GM18861 (cell line): ENCODE measurements at regions not wholly inside any gene's neighbourhood (a gene's known extent, or its start where the extent isn't known, plus 50 kb on each side); places are given as distances from the start of the nearest gene placed in this dataset.

ENCODE experiments used
- ATAC-seq: cut with Tn5 transposase; IDR thresholded peaks from one replicate; pipeline ENCODE4 v1.9.1; 2021; ENCODE audit not compliant: unreplicated experiment

DNA sequence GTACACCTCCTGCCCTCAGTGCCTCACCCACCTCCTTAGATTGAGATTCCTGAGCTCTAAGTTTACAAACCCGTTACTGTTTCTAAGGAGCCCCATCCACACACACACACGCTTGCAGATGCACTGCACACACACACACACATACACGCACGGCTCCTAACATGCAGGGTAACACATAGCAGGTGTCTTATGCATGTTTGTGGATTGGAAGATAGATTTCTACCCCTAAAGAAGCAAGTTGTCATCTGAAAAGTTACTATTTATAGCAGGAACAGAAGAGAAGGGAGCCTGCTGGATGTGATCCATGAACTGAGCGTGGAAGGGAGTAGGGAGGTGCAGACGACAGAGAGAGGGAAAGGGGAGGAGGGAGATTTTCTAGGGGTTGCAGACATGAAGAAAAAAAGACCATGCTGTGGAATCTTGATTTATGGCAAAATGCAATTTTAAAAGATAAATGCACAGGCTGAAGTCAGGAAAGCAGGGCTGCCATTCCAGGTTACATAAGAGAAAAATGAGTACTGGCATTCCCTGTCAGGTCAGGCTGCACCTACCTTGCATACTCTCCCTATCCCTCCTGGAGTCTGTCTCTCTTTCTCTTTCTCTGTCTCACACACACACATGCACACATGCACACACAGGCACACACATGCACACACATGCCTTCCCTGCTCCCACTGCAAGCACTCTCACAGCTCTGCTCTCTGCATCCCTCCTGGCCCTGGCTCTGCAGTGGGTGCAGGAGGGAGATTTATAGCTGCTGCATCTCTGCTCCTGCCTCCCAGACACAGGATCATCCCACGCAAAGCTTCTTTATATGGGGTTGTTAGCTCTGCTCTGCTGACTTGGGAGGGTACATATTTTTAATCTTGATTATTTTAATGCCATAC is 192.6 kb upstream of the MYT1L start:
- ATAC-seq = no peak

DNA sequence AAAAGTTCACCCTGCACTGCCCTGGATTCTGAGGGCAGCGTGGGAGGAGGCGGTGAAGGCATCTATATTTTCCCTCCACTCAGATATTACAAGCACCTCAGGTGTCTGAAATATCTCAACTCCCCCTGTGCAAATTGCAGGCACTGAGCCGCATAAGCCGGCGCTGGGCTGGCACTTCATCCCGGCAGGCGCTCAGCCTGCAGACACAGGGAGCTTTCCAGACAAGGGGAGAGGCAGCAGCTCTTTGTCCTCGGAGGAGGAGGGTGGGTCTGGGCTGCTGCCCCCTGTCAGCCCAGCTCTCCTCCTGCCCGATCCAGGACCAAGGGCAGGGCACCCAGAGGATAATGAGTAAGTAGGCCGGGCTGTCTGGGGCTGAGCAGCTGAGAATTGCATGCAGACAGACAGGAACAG is 189.3 kb upstream of the MYT1L start:
- ATAC-seq = no peak

DNA sequence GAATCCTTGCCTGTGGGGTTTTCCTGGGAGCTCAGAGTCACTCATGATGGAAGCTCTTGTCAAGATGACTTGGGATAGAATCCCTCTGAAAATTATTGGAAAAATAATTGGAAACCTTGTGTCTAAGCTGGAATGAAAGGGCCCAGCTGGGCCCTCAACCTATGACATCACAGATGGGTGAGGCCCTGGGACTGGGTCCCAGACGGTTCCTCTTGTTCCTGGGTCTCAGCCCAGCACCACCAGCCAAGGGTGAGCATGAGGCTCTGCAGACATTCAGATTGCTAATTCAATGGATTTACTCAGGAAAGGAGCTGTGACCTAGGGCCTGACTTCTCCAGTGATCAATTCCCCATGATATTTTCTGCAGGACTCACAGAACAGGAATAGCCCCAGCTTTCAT is 188.3 kb upstream of the MYT1L start:
- no peak for ATAC-seq

- ATAC-seq = no peak
Observed at GRCh38 chr2:2517399-2517798, 186.3 kb upstream of the MYT1L start.

- no peak for ATAC-seq
Observed at GRCh38 chr2:2516386-2516785, 185.3 kb upstream of the MYT1L start.

GRCh38 chr2:2512931-2513330 is 181.9 kb upstream of the MYT1L start:
- ATAC-seq = no peak

DNA sequence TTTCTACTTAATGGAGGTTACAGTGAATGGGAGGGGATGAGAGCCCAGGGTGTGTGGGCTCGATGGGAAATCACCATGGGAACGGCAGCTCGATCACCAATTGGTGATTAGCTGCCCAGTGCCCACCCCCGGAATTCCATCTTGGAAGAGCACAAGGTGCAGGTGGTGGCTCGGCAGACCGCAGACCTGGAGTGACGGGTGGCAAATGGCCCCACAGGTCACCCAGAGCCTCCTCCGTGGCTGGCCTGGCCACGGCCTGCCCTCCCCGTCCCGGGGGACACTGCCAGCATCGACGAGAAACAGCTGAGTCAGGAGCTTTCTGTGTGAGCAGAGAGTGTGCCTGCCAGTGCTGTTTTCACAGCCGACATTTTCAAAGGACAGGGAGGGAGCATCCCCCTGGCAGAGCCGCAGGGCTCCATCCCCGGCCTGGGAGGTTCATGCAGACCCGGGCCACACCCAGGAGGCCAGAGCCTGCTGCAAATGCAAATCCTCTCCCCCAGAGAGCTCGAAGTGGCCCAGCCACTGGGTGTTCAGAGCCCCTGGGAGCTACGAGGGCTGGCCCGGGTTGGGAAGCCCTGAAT is 176.4 kb upstream of the MYT1L start:
- no peak for ATAC-seq

DNA sequence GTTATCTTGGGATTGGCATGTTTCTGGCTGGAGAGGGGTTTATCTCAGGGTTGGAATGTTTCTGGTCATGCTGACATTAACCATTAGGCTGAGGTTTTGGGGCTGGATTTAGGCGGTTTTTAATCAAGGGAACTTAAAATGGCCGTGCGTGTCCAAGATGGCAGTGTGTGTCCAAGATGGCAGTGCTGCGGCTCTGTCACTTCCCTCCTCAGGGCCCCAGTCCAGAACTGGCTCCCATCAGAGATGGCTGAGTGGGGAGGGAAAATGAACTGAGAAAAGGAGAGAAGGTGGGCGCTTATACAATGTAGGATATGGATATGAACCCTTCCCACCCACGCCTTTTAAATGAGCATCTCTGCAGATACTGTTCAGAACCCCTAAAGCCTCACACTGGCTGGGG is 175.5 kb upstream of the MYT1L start:
- no peak for ATAC-seq

DNA sequence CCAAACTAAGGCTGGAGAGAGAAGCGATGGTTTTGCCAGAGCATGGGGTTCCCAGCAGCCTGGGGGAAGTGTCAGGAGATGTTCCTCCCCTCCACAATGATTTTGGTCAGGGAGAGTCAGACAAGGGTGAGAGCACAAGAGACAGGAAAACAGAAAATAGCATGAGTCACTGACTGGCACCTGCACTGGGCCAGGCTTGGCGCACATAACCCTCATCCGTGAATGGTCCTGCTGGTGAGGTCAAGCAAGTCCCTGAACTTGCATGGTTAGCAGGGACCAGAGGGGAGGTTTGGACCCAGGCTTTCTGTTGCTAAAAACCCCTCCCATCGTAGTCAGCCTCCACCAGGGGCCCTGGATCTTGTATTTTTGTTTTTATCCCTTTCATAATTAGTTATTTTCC is 174.5 kb upstream of the MYT1L start:
- no peak for ATAC-seq

- no peak for ATAC-seq
Observed at GRCh38 chr2:2503864-2504418, 172.9 kb upstream of the MYT1L start.

GRCh38 chr2:2502201-2502549 is 171.1 kb upstream of the MYT1L start:
- ATAC-seq = no peak

DNA sequence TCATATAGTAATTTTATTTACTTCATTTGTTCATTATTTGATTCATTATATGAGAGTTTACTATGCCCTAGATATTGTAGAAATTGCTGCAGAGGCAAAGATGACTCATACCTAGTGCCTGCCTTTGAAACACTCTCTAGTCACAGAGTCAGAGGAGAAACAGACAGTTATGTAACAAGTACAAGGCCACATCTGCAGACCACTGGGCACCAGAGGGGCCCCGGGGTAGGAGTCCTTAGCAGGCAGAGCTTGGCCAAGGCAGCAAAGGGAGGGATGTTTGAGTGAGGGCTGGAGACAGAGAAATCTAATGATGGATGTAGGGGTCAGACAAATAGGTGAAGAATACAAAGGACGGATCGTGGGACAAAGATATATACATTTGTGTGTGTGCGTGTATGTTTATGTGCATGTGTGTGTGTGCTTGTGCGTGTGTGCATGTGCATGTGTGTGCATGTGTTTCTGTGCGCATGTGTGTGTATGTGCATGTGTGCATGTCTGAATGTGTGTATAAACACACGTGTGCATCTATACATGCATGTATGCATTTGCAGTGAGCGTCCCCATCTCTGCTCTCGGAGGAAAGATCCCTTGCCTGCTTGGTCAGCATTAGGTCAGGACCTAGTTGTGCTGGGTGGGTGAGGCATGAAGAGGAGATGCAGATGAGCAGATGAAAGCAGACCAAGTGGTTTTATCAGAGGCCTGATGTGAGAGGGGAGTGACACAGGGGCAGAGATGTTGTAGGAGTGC is 170.6 kb upstream of the MYT1L start:
- ATAC-seq = no peak

- ATAC-seq = no peak
Observed at GRCh38 chr2:2495606-2496005, 164.5 kb upstream of the MYT1L start.

DNA sequence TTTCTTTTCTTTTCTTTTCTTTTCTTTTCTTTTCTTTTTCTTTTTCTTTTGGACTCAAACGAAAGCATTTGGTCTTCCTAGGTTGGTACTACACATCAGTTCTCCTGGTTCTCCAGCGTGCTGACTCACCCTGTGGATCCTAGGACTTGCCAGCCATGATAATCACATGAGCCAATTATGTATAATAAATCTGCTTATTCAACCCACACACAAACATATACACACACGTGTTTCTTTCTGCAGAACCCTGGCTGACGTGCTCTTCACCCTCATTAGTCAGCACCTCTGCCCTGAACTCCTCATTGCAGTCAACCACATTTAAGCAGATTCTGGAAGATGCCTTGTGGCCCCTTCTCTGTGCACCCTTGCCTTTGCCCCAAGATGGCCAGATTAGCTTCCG is 162.4 kb upstream of the MYT1L start:
- no peak for ATAC-seq

GRCh38 chr2:2492800-2493199 is 161.7 kb upstream of the MYT1L start:
- no peak for ATAC-seq

GRCh38 chr2:2491964-2492363 is 160.9 kb upstream of the MYT1L start:
- no peak for ATAC-seq

- no peak for ATAC-seq
Observed at GRCh38 chr2:2484301-2484700, 153.2 kb upstream of the MYT1L start.

- ATAC-seq = no peak
Observed at GRCh38 chr2:2482851-2483250, 151.8 kb upstream of the MYT1L start.

DNA sequence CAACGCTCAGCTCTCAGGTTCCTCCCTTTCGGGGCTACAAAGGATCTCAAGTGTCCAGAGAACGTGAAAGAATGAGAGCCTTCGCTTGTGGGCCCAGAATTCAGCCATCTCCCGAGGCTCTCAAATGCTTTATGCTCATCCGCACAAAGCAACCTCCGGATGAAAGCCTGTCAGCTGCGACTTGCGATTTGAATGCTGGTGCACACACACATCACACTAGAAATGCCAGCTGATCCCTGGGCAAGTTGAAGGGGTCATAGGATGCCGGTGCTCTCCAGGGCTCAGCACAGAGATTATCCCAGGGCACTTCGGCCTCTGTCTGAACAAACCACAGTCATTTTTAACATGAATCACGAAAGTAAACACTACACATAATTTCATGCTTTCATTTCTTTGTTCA is 141.8 kb upstream of the MYT1L start:
- no peak for ATAC-seq

GRCh38 chr2:2472044-2472443 is 141.0 kb upstream of the MYT1L start:
- ATAC-seq = no peak

DNA sequence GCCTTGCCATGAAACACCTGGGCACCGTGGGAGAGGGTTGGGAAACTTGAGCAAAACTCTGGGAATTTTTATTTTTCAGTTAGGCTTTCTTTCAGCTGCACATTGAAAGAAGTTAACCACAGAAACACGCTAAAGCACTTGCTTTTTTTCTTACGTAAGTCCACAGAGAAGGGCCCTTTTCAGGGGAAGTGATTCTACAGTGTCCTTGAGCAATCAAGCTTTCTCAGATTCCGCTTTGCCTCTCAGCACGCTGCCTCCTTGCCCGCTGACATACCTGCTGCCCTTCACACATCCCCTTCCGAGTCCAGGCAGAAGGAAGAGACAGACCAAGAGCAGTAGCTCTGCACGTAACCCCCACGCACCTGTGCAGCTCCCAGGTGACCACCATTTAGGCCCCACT is 135.5 kb upstream of the MYT1L start:
- ATAC-seq = no peak

GRCh38 chr2:2464643-2465042 is 133.6 kb upstream of the MYT1L start:
- no peak for ATAC-seq
